MM.1S (cell line): ENCODE measurements at regions not wholly inside any gene's neighbourhood (a gene's known extent, or its start where the extent isn't known, plus 50 kb on each side); places are given as distances from the start of the nearest gene placed in this dataset.

ENCODE experiments used
- EZH2 ChIP-seq: fragments of 300-600 bp; sonication (generic); optimal IDR thresholded peaks from 2 replicates; pipeline ENCODE3; 2017; ENCODE audit warnings: low read depth, mild to moderate bottlenecking, antibody characterized with exemption, low read length, mixed read lengths
- EZH2phosphoT487 ChIP-seq: fragments of 300-600 bp; sonication (generic); IDR thresholded peaks from 2 replicates; pipeline ENCODE4 v1.6.1; 2018; ENCODE audit warnings: antibody characterized with exemption, low read length
- TF ChIP-seq, protein P1 (sequence below): fragments of 300-600 bp; sonication (generic); IDR thresholded peaks from 2 replicates; pipeline ENCODE4 v1.5.1; 2016; ENCODE audit warnings: antibody characterized with exemption, low read length, mixed read lengths

DNA sequence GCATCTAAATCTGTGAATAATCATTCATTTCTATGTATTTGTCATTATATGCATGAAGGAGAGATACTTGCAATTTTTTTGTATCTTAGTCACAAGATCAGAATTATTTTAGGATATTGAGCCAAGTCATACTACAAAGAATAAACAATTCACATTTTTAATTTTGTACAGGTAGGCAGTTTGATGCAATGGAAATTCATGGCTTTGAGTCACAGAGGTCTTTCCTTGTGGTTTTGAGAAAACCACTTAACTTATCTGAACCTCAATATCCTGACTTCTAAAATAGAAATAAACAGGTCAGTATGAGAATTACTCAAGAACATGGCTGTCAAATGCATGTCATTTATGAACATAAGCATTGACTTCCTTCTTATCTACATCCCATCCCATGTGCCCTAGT, 221.4 kb upstream of the SLC10A2 start:
- TF ChIP-seq, protein P1, sequence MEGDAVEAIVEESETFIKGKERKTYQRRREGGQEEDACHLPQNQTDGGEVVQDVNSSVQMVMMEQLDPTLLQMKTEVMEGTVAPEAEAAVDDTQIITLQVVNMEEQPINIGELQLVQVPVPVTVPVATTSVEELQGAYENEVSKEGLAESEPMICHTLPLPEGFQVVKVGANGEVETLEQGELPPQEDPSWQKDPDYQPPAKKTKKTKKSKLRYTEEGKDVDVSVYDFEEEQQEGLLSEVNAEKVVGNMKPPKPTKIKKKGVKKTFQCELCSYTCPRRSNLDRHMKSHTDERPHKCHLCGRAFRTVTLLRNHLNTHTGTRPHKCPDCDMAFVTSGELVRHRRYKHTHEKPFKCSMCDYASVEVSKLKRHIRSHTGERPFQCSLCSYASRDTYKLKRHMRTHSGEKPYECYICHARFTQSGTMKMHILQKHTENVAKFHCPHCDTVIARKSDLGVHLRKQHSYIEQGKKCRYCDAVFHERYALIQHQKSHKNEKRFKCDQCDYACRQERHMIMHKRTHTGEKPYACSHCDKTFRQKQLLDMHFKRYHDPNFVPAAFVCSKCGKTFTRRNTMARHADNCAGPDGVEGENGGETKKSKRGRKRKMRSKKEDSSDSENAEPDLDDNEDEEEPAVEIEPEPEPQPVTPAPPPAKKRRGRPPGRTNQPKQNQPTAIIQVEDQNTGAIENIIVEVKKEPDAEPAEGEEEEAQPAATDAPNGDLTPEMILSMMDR: no peak
- TF ChIP-seq EZH2: no peak
- TF ChIP-seq EZH2phosphoT487: no peak
